Tibial artery (tissue), 4 donors: ENCODE measurements at regions not wholly inside any gene's neighbourhood (a gene's known extent, or its start where the extent isn't known, plus 50 kb on each side); places are given as distances from the start of the nearest gene placed in this dataset.

Source experiments
- DNase-seq, 2 donors: peaks; one replicate each; pipeline ENCODE4 v3.0.0-alpha.2; 2019
- H3K27ac ChIP-seq, 2 donors: fragments of 200-600 bp; sonication (generic) in 1 of 2; 1 replicate in 1 of 2; 2 replicates in 1 of 2; pipeline ENCODE4 v1.5.1; 2018 to 2019; ENCODE audit warnings: mild to moderate bottlenecking in 1 of 2
- H3K27me3 ChIP-seq, 2 donors: fragments of 200-600 bp; sonication (generic) in 1 of 2; one replicate each; pipeline versions ENCODE4 v1.5.1 to v1.6.0; 2016 to 2019
- H3K36me3 ChIP-seq, 3 donors: fragments of 200-600 bp; sonication (generic) in 2 of 3; one replicate each; pipeline ENCODE4 v1.5.1; 2016 to 2019; ENCODE audit warnings: mild to moderate bottlenecking in 2 of 3
- H3K4me1 ChIP-seq, 4 donors: fragments of 200-600 bp; sonication (generic) in 2 of 4; 1 replicate in 3 of 4; 2 replicates in 1 of 4; pipeline ENCODE4 v1.5.1; 2016 to 2019
- H3K4me3 ChIP-seq, 2 donors: fragments of 200-600 bp; sonication (generic) in 1 of 2; 1 replicate in 1 of 2; 2 replicates in 1 of 2; pipeline ENCODE4 v1.5.1; 2018 to 2019; ENCODE audit warnings: mild to moderate bottlenecking in 2 of 2
- H3K9me3 ChIP-seq, 3 donors: fragments of 200-600 bp; sonication (generic) in 1 of 3; one replicate each; pipeline ENCODE4 v1.5.1; 2016 to 2019
- CTCF ChIP-seq, 2 experiments: fragments of 200-600 bp in 1 of 2; fragments of 450-650 bp in 1 of 2; IDR thresholded peaks; one replicate each; pipeline ENCODE4 v1.5.1; 2017 to 2019; ENCODE audit warnings: antibody characterized with exemption in 2 of 2, mild to moderate bottlenecking in 1 of 2, moderate library complexity in 1 of 2
- intact Hi-C: fragments of 100-400 bp; cut with DNase I; formaldehyde crosslinking; loops from one replicate; pipeline ENCODE4 v1.15.0; 2023; ENCODE audit warnings: low total_unique reads

- intact Hi-C loops: loop anchor here (10.0 kb wide), 1 partner anchor 715 kb away; no protein-coding TSS in a partner anchor
- DNase-seq: no peak
- Histone ChIP-seq H3K36me3 (no peaks in the 10 kb centered on the region), H3K4me3 (no peak overlapping the region), H3K27me3 (no peaks in the 10 kb centered on the region), H3K9me3 (no peaks in the 10 kb centered on the region), H3K4me1 (peaks cover 0 to 45% (median 11%) of the 10 kb centered on the region in 4 donors), H3K27ac (no peak overlapping the region)
- no peak for TF ChIP-seq CTCF (IDR thresholded peaks at IDR 0.05)
These were observed 182.5 kb upstream of the CEP162 start for GRCh38 chr6:84409911-84410310.

- intact Hi-C loops: loop anchor here (10.0 kb wide), 1 partner anchor 717 kb away; no protein-coding TSS in a partner anchor
- no peak overlapping the region for H3K27ac ChIP-seq
- TF ChIP-seq CTCF (IDR thresholded peaks at IDR 0.05): no peak
- peaks cover 0 to 29% (median 6%) of the 10 kb centered on the region in 4 donors for H3K4me1 ChIP-seq
- H3K36me3 ChIP-seq: no peaks in the 10 kb centered on the region
- H3K27me3 ChIP-seq: no peaks in the 10 kb centered on the region
- no peak overlapping the region for H3K4me3 ChIP-seq
- no peak for DNase-seq
- no peaks in the 10 kb centered on the region for H3K9me3 ChIP-seq
These were observed 180.6 kb upstream of the CEP162 start for GRCh38 chr6:84408028-84408427.

GRCh38 chr6:84403545-84403944, 176.1 kb upstream of the CEP162 start:
- Histone ChIP-seq H3K4me1 (no peaks in the 10 kb centered on the region), H3K4me3 (no peak overlapping the region), H3K27me3 (no peaks in the 10 kb centered on the region), H3K27ac (no peak overlapping the region), H3K36me3 (no peaks in the 10 kb centered on the region), H3K9me3 (no peaks in the 10 kb centered on the region)
- DNase-seq: no peak
- intact Hi-C loops: loop anchor here (10.0 kb wide), 1 partner anchor 721 kb away; no protein-coding TSS in a partner anchor
- no peak for TF ChIP-seq CTCF (IDR thresholded peaks at IDR 0.05)

- Histone ChIP-seq H3K4me3 (no peak overlapping the region), H3K36me3 (no peaks in the 10 kb centered on the region), H3K4me1 (no peaks in the 10 kb centered on the region), H3K27ac (no peak overlapping the region), H3K9me3 (no peaks in the 10 kb centered on the region), H3K27me3 (no peaks in the 10 kb centered on the region)
- no peak for DNase-seq
- TF ChIP-seq CTCF (IDR thresholded peaks at IDR 0.05): no peak
- intact Hi-C loops: no loop called here
These were observed 171.6 kb upstream of the CEP162 start for GRCh38 chr6:84399003-84399402.

- Histone ChIP-seq H3K27me3 (peaks cover 0 to 2% of the 10 kb centered on the region in 2 donors), H3K4me1 (no peaks in the 10 kb centered on the region), H3K27ac (no peak overlapping the region), H3K4me3 (no peak overlapping the region), H3K36me3 (no peaks in the 10 kb centered on the region), H3K9me3 (peaks cover 0 to under 1% (median 0%) of the 10 kb centered on the region in 3 donors)
- no peak for TF ChIP-seq CTCF (IDR thresholded peaks at IDR 0.05)
- DNase-seq: no peak
- intact Hi-C loops: no loop called here
These were observed 164.8 kb upstream of the CEP162 start for GRCh38 chr6:84392261-84392660.

- intact Hi-C loops: no loop called here
- no peak for TF ChIP-seq CTCF (IDR thresholded peaks at IDR 0.05)
- Histone ChIP-seq H3K27me3 (peaks cover 0 to 2% of the 10 kb centered on the region in 2 donors), H3K36me3 (no peaks in the 10 kb centered on the region), H3K9me3 (peaks cover 0 to 4% (median 0%) of the 10 kb centered on the region in 3 donors), H3K4me1 (no peaks in the 10 kb centered on the region), H3K4me3 (no peak overlapping the region), H3K27ac (no peak overlapping the region)
- DNase-seq: no peak
These were observed 163.4 kb upstream of the CEP162 start for GRCh38 chr6:84390851-84391250.
